Right atrium auricular region (tissue), 2 donors: ENCODE measurements at regions not wholly inside any gene's neighbourhood (a gene's known extent, or its start where the extent isn't known, plus 50 kb on each side); places are given as distances from the start of the nearest gene placed in this dataset.

Experiments
- DNase-seq: peaks from one replicate; pipeline ENCODE4 v3.0.0-alpha.2; 2019; ENCODE audit warnings: low spot score
- H3K27ac ChIP-seq, 2 donors: fragments of 200-600 bp; sonication (generic); 1 replicate in 1 of 2; 2 replicates in 1 of 2; pipeline ENCODE4 v1.5.1; 2016 to 2019
- H3K27me3 ChIP-seq, 2 donors: fragments of 200-600 bp; sonication (generic); one replicate each; pipeline versions ENCODE4 v1.5.1 to v1.6.0; 2017 to 2019
- H3K36me3 ChIP-seq: fragments of 200-600 bp; sonication (generic); one replicate; pipeline ENCODE4 v1.5.1; 2016
- H3K4me1 ChIP-seq, 2 donors: fragments of 200-600 bp; sonication (generic); one replicate each; pipeline versions ENCODE4 v1.5.1 to v1.6.0; 2017 to 2019
- H3K4me3 ChIP-seq, 2 donors: fragments of 200-600 bp; sonication (generic); 1 replicate in 1 of 2; 2 replicates in 1 of 2; pipeline ENCODE4 v1.5.1; 2017 to 2019; ENCODE audit warnings: mild to moderate bottlenecking in 1 of 2, moderate library complexity in 1 of 2
- H3K9me3 ChIP-seq, 2 donors: fragments of 200-600 bp; sonication (generic); one replicate each; pipeline ENCODE4 v1.5.1; 2019
- CTCF ChIP-seq, 2 donors: fragments of 200-600 bp; sonication (generic); IDR thresholded peaks; one replicate each; pipeline ENCODE4 v1.5.1; 2019; ENCODE audit warnings: antibody characterized with exemption in 2 of 2

- Histone ChIP-seq H3K36me3 (no peaks in the 10 kb centered on the region), H3K27ac (no peak overlapping the region), H3K4me1 (peaks cover 0 to 16% of the 10 kb centered on the region in 2 donors), H3K4me3 (no peak overlapping the region), H3K27me3 (no peaks in the 10 kb centered on the region), H3K9me3 (peaks cover 0 to 14% of the 10 kb centered on the region in 2 donors)
- DNase-seq = peak; percentile 23
- TF ChIP-seq CTCF (IDR thresholded peaks at IDR 0.05) = no peak
Observed at GRCh38 chr1:29424266-29424665, 187.9 kb downstream of the PTPRU start.

GRCh38 chr1:29420202-29420601 lies 183.9 kb downstream of the PTPRU start:
- Histone ChIP-seq H3K27me3 (no peaks in the 10 kb centered on the region), H3K4me1 (peaks cover 0 to 13% of the 10 kb centered on the region in 2 donors), H3K36me3 (no peaks in the 10 kb centered on the region), H3K27ac (no peak overlapping the region), H3K9me3 (peaks cover 0 to 14% of the 10 kb centered on the region in 2 donors), H3K4me3 (no peak overlapping the region)
- DNase-seq = no peak
- no peak for TF ChIP-seq CTCF (IDR thresholded peaks at IDR 0.05)

GRCh38 chr1:29417971-29418370 lies 181.6 kb downstream of the PTPRU start:
- no peak for DNase-seq
- Histone ChIP-seq H3K4me1 (peaks cover 0 to 13% of the 10 kb centered on the region in 2 donors), H3K27ac (no peak overlapping the region), H3K4me3 (no peak overlapping the region), H3K9me3 (peaks cover 0 to 14% of the 10 kb centered on the region in 2 donors), H3K36me3 (no peaks in the 10 kb centered on the region), H3K27me3 (no peaks in the 10 kb centered on the region)
- no peak for TF ChIP-seq CTCF (IDR thresholded peaks at IDR 0.05)

GRCh38 chr1:29417147-29417858 lies 181.0 kb downstream of the PTPRU start:
- peaks cover 0 to 14% of the 10 kb centered on the region in 2 donors for H3K9me3 ChIP-seq
- no peak for TF ChIP-seq CTCF (IDR thresholded peaks at IDR 0.05)
- H3K36me3 ChIP-seq = no peaks in the 10 kb centered on the region
- DNase-seq = peak; percentile 65
- no peak overlapping the region for H3K4me3 ChIP-seq
- no peaks in the 10 kb centered on the region for H3K27me3 ChIP-seq
- H3K27ac ChIP-seq = peak overlapping the region; percentile 23 to 55
- peaks cover 0 to 13% of the 10 kb centered on the region in 2 donors for H3K4me1 ChIP-seq

- Histone ChIP-seq H3K4me3 (no peak overlapping the region), H3K27me3 (no peaks in the 10 kb centered on the region), H3K9me3 (peaks cover 0 to 14% of the 10 kb centered on the region in 2 donors), H3K36me3 (no peaks in the 10 kb centered on the region), H3K27ac (peak overlapping the region; percentile 23 to 55), H3K4me1 (peaks cover 0 to 13% of the 10 kb centered on the region in 2 donors)
- TF ChIP-seq CTCF (IDR thresholded peaks at IDR 0.05) = peak in 1 of 2 donors; percentile 21
- DNase-seq = no peak
Observed at GRCh38 chr1:29416267-29417146, 180.2 kb downstream of the PTPRU start.
